ENCODE measurements at regions not wholly inside any gene's neighbourhood (a gene's known extent, or its start where the extent isn't known, plus 50 kb on each side); places are given as distances from the start of the nearest gene placed in this dataset.

DNA sequence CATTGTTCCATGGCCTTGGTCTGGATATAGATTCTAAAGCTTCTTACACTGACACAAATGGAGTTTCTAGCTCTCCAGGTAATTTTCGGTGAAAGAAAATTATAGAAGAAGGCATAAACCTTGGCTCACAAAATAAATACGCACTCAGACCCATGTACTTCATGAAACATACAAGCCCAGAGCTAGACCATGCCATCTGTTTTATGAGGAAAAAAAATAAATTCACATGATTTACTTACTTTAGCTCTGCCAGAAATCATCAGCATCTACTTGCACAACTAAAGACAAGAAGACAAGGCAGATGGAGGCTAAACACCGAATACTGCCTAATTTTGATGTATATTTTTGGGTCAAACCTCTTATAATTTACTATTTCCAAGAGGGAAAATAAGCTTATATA lies 197.4 kb upstream of the KLF14 start:
- no peak for DNase-seq

DNA sequence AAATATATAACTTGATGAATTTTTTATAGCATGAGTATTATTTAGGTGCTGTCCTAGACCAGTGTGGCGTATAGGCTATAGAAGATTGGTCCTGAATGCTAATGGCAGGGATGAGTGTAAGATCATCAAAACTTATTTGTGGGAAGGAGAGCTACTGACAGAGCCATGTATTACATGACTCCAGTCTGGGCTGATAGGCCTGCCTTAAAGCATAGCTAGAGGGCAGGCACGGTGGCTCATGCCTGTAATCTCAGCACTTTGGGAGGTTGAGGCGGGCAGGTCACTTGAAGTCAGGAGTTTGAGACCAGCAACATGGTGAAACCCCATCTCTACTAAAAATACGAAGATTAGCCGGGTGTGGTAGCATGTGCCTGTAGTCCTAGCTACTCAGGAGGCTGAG lies 198.1 kb upstream of the KLF14 start:
- no peak for DNase-seq

DNA sequence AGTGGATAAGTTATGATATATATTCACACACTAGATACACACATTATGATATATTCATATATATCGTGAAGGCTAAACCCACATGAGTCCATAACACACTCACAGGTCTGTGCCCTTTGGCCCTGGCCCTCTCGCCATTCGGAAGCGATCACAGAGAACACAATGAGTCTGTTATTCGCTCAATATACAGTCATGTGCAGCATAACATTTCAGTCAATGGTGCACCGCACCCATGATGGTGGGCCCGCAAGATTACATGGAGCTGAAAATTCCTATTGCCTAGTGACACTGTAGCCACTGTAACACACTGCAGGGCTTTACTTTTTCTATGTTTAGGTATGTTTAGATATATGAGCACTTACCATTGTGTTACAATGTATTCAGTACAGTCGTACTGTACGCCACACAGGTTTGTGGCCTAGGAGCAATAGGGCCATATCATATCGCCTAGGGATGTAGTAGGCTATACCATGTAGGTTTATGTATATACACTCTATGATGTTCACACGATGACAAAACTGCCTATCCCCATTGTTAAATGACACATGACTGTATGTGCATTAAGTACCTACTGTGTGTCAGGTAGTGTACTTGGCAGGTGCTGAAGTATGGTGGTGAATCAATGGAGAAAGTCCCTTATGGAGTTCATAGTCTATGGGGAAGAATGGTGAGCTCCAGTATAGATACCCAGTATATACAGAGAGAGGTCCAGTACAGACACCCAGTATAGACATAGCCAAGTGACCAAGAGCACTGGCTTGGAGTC lies 198.8 kb upstream of the KLF14 start:
- no peak for DNase-seq

DNA sequence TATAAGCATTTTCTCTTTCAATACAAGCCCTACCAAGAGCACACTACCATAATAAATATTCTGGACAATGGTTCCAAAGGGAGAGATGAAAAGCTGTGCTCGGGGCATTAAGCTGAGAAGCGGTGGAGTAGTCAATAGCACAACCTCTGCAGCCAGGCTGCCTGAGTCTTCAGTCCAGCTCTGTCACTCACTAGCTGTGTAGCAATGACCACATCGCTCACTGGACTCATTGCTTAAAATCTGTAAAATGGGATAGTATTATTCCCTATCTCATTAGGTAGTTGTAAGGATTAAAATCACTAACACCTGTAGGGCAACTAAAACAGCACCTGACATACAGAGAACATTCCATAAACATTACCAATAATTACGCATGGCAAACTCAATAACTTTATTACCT lies 199.9 kb upstream of the KLF14 start:
- no peak for DNase-seq

DNA sequence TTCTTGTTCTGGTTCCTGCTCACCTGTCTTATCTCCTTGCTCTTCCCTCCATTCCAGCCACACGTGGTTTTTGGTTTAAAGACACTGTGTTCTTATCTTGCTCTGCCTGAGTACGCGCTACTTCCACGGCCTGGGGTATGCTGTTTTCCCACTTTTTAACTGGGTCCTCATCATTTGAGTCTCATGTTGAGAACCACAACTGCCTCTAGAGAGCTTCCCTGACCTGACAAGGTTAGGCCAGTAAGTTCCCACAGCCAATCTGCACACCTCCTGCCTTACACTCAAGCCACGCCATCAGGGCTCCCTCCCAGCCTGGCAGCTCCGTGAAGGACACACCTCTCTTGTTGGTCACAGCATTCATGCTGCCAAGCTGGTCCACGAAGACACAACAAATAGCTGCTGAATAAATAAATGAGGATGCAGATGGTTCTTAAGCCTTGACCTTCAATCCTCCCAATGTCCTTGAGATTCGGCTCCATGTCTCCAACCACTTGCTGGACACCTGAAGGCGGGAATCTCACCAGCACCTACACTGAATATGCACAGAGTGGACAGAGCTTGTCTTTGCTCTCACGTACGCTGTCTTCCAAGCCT lies 201.7 kb upstream of the KLF14 start:
- no peak for DNase-seq

DNA sequence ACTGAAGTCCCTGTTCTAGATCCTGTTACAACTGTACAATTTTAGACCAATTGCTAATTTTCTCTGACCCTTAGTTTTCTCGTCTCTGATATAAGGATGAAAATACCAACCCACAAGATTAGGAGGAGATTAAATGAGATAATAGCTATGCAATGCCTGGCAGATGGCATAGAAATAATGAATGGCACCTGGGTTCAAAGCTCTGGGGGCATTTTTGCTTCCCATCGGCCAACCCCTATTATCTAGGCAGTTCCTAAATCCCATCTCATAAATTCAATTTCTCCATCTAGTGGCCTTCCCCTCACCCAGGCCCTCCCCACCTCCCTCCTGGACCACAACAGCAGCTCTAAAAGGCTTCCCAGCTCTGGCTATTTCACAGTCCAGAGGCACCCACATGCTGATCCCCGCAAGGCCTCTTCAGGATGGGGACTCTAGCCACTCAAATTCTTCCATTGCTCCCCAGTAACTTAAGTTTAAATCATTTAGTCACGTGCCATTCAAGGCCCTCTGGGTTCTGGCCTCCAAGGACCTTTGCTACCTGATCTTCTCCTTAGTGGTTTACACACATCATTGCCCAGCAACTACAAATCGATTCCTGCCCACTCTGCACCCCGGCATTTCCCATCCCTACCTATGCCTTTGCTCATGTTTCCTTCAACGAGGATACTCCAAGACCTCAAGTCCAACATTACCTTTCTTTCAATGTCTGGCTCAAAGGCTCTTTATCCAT lies 202.4 kb upstream of the KLF14 start:
- DNase-seq: no peak

DNA sequence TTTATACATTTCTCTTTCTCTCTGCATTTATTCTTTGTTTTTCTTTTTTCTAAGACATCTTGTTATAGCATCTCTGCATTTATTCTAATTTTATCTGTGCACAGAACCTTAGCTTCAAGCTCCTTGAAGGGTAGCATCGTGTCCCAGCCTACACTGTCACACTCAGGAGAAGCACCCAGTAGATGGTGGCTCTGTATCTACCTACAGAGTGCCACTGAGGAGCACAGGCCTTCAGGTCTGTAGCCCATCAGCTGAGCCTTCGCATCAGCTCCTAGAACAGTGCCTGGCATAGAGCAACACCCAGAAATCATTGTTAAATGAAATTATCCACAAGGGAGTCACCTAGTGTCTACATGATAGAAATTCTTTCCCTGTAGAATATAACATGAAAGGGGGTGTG lies 203.0 kb upstream of the KLF14 start:
- DNase-seq: no peak

DNA sequence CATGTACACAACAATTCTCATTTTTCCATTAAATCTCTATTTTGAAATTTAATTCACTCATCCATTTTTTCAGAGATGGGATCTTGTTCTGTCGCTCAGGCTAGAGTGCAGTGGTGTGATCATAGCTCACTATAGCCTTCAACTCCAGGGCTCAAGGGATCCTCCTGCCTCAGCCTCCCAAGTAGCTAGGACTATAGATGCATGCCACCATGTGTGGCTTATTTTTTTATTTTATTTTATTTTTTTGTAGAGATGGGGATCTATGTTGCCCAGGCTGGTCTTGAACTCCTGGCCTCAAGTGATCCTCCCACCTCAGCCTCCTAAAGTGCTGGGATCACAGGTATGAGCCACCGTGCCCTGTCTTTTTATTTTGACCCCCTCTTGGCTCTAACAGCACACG lies 203.8 kb upstream of the KLF14 start:
- no peak for DNase-seq

DNA sequence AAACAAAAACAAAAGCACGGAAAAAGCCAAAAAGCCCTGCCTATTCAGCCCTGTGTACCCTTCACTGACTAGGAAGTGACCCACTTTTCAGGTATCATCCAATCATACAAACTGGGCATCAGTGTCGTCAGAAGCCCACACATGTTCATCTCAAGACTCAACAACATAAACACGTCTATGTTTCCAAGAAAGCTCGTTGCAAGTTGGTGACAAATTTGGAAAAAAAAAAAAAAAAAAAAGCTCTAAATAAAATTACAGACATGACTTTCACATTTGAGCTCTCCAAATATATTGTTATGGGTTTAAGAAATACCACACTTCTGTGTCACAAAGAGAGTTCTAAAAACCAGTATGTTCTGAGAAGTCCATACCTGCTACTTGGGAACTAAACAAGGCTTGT lies 204.7 kb upstream of the KLF14 start:
- no peak for DNase-seq

DNA sequence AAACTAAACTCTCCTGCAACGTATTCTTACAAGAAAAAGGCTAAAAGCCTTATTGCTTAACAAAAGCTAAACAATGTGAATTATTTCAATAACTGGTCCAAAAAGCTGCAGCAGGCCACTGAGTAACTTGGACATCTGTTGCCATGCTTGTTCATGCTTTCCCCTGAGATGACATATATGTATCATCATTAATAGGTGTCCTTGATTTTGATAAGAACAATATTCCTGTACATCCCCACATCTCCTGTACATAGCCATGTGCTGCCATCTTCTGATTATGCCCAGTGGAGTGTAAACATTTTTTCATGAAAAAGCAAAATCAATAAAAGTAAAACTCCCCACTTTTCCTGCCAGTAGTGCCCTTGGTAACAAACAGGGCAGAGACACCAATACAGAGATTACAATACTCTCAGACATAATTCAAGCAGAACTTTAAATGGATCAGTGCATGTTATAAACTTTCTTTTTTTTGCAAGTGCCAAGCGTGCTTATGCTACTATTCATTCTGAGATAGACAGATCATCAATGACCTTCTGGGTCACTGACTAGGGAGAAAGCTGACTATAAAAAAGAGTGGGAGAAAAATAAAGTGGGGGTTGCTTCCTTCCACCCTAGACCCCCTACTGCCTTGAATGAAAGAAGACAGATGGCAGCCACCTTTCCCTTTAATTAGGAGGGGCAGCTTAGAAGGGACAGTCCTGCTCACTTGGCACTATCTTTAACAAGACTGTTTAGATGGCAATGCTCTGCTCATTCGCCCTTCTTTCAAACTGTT lies 205.5 kb upstream of the KLF14 start:
- no peak for DNase-seq

DNA sequence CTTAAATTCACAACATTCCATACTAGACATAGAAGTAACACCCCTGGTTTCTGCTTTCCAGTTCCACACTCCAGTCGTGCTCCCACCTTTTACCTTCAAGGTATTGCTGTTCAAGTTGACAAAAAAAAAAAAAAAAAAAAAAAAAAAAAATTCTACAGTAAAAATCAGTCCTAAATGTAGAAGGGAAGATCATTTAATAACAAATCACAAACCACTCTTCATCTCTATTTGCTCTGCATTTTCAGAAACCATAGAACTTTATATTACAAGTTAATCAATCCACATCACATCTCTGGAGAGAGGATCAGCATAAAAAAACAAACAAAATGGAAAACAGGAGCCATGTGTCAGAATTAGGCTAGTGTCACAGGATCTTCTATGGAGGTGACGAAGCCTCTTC lies 206.3 kb upstream of the KLF14 start:
- DNase-seq: no peak

DNA sequence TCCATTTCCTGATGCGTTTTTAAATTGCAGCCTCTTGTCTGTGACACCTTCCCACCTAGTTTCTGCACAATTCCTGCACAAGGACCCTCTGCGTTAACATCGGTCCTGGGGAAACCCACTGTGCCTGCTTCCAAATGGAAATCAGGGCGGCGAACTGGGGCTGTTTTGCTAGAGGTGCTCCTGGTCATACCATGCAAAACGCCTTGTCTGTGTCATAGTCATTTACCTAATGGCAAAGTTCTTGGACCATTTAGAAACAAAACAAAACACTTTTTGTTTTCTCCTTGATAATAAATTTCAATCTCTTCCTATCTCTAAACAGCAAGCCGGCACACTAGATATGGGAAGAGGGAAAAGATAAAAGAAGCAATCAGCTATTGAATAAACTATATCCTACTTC lies 206.9 kb upstream of the KLF14 start:
- DNase-seq: no peak

DNA sequence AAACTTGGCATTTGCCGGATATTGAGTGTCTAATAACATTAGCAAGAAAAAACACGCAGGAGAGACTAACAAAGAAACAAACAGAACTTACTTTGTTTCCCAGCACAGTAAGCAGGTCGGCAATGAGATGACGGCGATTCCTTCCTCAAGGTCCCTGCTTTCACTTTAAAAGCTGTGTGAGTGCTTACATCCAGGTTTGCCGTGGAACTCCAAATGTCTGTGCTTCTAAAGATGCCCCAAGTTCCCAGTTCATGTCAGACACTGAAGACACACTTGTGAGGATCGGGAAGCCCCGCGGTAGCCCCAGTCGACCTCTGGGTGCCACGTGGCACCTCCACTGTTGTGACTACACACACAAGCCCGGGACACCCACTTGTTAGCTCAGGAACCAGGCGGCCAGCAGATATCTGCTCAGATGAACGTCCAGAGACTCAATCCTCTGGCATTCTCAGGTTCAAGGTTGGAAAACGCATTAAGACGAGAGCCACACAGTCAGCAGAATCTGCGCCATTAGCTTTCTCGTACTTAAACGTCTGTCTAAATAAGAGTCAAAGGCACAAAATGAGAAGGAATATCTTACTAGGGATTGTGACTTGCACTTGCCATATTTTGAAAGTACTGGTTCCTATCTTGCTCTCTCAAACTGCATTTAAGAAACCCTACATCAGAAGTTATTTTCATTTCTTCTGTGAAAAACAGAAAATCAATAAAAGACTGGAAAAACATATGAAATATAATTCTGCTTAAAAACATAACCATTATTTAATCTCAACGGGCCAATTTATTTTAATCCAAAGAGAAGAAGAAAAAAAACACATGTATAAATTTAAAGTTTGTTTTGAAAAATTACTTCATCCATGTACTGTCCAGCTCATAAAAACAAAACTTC lies 207.6 kb upstream of the KLF14 start:
- DNase-seq: peak; percentile 31

DNA sequence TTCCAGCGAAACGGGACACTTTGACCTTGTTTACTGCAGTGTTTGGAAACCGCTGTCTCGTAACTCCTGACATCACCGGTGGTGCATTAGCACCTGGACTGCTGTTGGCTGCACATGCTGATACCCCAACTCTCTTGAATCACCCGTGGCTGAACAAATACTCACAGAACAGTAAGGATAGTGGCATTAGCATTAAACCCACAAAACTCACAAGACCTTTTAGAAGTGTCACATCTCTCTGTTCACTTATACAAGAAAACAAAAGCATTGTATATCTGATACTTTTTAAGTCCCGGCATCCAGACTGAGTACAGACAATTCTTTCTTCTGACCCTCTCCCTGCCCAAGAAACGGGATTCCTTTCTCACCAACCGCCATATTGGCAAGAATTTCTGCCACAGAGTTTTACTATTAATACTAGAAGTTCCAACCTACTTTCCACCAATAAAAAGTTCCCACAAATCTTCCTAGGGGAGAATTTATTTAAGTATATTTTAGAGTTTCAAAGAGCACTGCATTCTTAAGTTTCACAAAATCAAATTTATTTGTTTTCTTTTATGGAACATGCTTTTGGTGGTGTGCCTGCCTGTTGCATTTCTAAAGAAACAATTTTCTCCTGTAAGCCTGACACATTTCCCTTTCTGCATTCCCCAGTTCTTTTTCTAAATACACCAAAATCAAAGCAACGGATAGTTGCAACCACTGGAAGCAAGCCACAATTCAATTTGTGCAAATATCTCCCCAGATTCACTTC lies 208.4 kb upstream of the KLF14 start:
- DNase-seq: no peak

DNA sequence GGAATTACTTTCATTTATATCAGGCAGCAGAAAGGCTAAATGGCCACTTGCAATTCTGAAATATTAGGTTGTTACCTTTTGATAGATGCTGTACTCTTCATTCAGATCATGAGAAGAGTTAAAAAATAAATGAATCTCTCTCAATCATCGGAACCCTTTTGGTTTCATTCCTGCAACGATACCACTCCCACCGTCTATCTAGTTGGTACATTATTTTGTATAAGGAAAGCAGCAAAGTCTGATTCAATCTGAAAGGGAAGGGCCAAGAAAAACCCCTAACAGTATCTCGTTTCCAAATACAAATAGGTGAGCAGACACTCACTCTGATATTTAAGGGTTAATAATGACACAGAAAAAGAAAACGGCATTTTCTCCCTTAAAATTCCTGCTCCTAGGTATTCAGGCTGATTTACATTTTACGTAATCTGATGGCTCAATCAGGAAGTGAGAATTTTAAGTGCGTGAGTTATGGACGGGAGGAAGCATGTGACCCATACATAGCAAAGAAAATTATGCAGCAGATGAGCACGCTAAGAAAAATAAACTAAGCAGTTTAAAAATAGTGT lies 209.4 kb upstream of the KLF14 start:
- DNase-seq: no peak

DNA sequence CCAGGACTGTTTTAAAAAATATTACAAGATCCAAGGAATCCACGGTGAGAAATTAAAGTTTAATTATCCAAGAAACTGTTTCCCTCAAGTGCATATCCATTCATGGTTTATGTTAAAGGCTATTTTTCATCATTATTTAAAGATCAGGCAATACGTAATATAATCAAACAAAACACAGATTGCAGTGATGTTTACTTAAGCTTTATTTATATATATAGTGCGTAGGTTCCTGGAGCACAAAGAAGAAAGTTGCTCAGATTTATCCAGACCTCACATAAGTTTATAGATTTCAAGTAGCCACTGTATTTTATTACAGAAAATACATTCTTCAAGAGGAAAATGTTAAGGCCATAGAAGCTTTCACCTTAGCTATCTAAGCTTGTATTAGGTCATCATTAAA lies 210.0 kb upstream of the KLF14 start:
- no peak for DNase-seq

DNA sequence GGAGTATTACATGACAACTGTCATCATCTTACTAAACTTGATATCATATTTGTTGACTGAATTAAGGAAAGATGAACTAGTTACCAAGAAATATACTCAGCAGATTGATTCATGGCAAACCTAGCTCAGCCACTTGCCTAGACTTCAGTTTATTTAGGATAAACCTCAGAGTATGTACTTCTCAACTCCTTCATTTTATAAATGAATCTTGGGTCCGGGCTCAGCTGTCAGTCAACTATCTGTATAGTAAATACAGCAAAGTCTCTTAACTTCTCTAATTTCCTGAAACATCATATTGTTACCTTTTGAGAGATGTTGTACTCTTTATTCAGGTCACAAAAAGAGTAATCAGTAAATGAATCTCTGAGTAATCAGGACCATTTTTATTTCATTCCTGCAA lies 211.0 kb upstream of the KLF14 start:
- no peak for DNase-seq

DNA sequence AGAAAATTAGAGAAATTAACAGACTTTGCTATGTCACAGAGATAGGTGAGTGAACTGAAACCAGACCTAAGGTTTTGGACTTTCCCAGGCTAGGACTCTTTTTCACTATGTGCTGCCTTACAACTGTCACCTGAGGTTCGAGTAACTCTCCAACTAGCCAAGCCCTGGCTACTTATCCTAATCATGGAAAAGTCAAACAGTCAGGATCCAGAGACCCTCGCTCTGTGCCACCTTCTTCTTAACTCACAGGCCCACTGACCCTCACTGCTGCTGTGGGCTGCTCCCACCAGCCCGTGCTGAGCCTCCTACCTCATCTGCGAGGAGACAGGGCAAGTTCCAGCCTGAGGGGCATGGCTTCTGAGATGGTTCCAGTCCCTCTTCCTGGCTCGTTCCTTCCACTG lies 211.4 kb upstream of the KLF14 start:
- no peak for DNase-seq

DNA sequence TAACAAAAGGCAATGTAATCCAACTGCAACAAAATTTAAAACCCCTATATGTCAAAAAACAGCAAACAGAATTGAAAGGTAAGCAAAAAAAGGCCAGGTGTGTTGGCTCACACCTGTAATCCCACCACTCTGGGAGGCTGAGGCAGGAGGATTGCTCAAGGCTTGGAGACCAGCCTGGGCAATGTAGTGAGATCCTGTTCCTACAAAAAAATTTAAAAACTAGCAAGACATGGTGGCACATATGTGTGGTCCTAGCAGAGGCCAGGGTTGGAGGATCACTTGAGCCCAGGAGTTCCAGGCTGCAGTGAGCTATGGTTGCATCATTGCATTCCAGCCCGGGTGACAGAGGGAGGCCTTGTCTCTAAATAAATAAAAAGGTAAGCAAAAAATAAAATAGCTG lies 212.1 kb upstream of the KLF14 start:
- DNase-seq: no peak

DNA sequence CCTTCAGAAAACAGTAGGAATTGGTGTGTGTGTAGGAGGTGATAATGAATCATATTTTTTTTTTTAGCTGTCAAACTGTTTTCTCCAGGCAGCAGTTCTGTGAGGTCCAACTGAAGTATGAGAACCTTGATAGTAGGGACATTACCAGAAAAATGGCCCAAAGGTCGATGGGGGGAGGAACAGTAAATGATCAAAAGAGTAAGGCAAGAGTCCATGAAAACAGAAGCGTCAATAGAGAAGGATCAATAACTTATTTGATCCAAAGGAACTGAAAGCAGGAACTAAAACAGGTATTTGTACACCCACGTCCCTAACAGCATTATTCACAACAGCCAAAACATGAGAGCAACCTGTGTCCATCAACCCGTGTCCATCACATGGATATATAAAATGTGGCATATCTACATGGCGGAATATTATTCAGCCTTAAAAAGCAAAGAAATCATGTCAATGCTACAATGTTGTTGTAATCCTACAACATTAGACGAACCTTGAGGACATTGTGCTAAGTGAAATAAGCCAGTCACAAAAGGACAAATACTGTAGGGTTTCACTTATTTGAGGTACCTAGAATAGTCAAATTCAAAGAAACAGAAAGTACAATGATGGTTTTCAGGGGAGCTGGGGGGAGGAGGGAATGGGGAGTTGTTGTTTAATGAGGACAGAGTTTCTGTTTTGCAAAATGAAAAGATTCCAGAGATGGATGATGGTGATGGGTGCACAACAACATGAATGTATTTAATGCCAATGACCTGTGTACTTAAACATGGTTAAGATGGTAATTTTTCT lies 214.0 kb upstream of the KLF14 start:
- DNase-seq: no peak

Data from right kidney (tissue), 1 donor.